GM18519 (cell line): ENCODE measurements at regions not wholly inside any gene's neighbourhood (a gene's known extent, or its start where the extent isn't known, plus 50 kb on each side); places are given as distances from the start of the nearest gene placed in this dataset.

Experiments used
- ATAC-seq: cut with Tn5 transposase; IDR thresholded peaks from one replicate; pipeline ENCODE4 v1.9.1; 2021; ENCODE audit warnings: mild to moderate bottlenecking, moderate library complexity; ENCODE audit not compliant: unreplicated experiment, low FRiP score

GRCh38 chr9:79896390-79896980, 324.7 kb downstream of the TLE4 start:
- no peak for ATAC-seq

- no peak for ATAC-seq
Observed at GRCh38 chr9:79895232-79895631, 323.5 kb downstream of the TLE4 start.

GRCh38 chr9:79889369-79889768, 317.6 kb downstream of the TLE4 start:
- ATAC-seq: no peak

GRCh38 chr9:79885093-79885857, 313.5 kb downstream of the TLE4 start:
- ATAC-seq: no peak

DNA sequence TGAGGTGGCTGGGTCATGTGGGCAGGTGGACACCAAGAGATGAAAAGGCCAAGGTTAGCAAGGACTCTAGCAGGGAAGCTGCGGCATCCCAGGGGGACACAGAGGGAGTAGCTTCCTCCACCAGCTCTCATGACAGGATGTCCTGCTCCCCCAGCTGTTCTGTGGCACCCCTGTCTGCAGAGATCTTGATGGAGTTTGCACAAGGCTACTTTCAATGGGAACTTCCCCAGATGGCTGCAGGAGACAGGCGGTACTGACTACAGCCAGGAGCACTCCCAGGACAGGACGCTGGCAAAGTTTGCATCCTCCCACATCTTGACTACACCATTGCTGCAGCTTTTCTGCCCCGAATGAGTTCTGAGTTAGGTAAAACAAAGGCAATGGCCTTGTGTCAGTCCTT, 312.8 kb downstream of the TLE4 start:
- ATAC-seq: no peak

DNA sequence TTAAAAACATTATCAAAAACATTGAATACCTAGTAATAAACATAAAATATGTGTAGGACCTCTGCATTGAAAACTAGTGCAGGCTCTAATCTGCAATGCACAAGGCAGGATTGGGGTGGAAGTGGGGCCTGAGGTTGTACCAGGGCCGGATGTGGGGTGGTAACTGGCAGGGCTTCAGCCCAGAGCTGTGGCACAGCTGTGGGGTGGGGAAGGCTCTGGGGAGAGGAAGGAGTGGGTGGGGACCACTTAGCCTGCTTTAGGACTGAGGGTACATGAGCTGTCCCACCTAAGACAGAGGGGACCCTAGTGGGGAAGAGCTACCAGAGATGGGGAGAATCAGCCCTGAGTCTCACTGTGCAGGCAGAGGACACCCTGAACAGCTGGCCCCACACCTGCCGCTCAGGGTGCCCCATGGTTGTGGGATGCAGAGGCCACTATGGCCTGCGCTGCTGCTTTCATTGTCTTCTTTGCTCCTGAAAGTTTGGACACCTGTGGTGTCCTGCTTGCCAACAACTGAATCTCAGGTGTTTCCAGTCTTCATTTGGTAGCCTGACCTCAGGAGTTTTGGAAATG, 311.4 kb downstream of the TLE4 start:
- ATAC-seq: no peak

DNA sequence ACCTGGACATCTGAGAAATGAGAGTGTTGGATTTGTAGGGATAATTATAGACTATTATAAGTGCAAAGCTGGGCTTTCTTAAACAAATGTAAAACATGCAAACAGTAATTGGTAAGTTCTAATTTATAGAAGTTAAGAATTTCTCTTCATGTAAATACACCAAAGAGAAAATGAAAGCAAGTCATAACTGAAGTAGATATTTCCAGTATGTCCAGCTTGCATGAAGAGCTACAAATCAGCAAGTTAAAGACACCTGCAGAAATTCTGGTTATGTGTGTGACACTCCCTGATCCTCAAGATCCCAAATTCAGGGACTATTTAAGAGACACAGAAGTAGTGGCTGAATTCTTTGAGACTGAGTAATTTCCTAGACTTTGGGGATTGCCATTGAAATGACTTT, 308.9 kb downstream of the TLE4 start:
- peak; percentile 50 for ATAC-seq

- no peak for ATAC-seq
Observed at GRCh38 chr9:79877943-79878602, 306.3 kb downstream of the TLE4 start.

DNA sequence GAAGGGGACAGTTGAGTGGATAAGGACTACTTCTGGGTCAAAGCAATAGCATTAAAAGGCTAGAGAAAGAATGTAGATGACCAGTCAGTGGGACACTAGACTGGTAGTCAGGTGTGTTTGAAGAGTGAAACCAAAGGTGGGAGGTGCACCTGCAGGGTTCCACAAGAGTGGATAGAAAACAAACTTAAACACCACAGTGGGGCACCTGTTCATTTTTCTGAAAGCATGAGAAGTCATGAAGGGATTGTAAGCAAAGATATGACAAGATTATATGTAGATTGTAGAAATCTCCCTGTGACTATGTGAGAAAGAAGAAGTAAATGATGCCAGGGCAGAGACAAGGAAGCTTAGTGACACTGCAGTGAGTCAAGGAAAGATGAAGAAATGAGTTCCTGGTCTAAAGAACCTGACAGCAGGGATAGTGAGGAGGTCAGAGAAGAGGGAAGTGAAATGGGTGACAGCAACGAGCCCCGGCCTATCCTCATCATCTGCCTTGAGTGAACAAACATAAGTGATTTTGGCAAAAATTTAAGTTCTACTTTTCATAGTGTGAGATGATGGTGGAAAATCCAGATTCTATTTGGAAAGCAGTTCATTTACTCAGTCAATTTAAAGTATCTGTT, 296.9 kb downstream of the TLE4 start:
- ATAC-seq: no peak

DNA sequence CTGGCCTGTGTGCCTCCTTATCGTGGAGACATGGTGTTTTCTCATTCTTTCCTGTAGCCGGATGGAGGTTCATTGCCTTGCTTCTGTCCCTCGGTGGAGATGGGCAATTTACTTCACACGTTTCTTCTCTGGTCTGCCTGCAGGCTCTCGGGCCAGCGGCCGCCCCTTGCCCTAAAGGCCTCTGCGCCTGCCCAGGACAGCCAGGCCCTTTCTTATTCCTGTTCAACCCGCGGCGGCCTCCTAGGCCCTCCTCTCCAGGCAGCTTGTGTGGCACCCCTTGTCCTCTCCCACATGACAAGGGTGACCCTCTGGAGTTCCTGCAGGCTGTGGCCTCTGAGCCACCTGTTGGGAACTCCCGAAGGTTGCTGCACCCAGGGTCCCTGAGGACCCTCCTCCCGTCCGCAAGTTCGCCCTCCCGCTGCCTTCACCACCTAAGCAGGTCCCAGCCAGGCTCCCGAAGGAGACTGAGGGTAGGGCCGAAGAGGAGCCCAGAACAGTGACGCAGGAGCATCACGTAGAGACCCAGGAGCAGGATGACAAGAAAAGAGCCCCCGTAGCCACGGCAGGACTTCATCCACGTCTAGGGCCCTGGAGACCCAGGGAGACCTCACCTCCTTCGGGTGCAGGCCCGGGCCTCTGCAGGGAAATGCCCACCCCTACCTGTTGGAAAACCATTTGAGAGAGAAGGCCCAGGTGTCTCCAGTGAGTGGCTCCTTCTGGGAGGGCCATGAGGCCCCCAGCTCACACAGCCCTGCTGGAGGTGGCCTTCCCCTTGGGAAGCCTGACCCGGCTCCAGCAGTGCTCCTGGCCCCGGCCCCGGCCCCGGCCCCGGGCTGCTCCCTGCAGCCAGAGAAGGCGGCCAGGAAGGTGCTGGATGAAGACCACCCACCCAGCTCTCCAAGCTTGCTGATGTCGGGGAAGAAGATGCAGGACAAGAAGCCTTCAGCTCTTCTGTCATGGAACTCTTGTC, 291.4 kb downstream of the TLE4 start:
- no peak for ATAC-seq

- ATAC-seq: no peak
Observed at GRCh38 chr9:79858508-79858907, 286.7 kb downstream of the TLE4 start.

GRCh38 chr9:79857188-79857587, 285.4 kb downstream of the TLE4 start:
- ATAC-seq: no peak

GRCh38 chr9:79847074-79847473, 275.3 kb downstream of the TLE4 start:
- no peak for ATAC-seq

DNA sequence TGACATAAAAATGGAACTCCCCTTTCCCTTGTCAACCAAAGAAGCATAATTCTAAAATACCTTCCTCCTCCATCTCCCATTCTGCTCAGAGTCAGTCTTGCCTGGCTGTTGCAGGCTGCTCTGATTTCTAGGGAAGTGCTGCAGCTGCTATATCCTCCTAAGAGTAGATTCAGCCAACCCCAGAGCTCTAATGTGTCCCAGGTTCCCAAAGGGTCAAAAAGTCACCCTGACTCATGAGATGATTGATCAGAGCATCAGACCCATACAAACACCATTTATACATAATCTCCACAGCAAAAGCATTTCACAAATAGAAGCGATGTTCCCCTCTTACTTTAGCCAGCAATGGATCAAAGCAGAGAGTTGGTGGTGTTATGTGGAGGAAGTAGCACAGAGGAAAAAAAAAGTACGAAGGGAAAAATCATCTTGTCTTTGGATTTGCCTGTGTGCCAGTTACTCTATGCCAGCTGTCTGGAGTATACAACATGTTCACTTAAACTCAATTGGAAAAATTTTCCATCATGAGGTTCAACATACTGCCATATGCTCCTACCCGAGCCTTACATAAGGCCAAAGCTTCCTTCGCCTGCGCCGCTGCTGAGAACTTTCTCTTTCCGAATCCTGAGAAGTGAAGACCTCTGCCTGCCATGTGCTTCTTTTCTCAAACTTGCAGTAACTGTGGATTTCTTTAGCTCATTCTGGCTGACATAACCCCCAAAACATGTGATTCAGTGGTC, 258.0 kb downstream of the TLE4 start:
- ATAC-seq: no peak

DNA sequence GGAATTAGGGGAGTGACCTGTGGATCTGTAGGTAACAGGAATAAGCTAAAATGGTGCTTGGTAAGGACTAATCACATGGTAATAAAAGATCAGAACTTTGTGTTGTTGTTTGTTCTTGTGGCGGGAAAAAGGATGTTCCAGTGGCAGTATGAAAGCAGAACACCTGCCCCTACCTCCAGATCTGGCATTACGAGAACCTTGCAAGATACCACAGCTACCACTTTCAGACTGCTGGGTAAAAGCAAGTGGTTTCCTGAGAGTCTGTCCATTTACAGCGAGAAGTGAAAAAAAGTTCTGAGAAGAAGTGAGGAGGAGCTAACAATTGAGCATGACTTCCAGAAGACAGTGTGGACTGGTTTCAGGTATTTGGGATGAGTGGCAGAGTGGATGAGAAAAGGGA, 252.5 kb downstream of the TLE4 start:
- ATAC-seq: peak; percentile 68

GRCh38 chr9:79817438-79818004, 245.8 kb downstream of the TLE4 start:
- ATAC-seq: peak; percentile 76

DNA sequence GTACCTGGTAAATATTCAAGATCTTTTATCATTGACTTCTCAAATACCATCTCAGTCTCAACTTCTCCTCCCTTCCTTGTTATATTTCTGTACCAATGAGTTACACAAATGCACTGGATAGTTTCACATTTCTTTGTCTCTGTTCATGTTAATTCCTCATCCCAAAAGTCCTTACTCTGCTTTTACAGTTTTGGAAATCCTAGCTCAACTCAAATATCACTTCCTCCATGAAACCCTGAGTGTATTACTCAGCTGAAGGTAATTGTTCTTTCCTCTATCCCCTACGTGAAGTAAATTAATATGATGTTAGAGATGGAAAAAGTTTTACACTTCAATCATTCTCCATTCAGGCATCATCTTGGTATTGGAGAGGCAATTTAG, 241.5 kb downstream of the TLE4 start:
- no peak for ATAC-seq

- peak; percentile 73 for ATAC-seq
Observed at GRCh38 chr9:79812507-79813257, 240.9 kb downstream of the TLE4 start.
